ENCODE measurements at regions not wholly inside any gene's neighbourhood (a gene's known extent, or its start where the extent isn't known, plus 50 kb on each side); places are given as distances from the start of the nearest gene placed in this dataset.

DNA sequence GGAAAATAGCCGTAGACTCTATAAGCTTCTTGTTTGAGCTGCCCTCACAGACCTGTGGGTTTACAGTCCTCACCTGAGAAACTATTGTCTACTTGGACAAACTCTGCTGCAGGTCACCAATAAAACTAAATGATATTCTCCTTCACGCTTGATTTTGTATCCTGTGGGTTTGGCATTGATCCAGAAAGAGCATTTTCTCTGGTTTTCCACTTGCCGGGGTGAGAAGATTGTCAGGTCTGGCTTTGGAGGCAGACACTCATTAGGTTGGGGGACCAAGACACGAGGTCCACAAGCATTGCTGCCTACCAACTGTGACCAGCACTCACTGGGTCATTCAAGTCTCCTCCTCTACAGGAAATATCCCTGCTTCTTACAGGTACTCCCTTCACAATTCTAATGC, 68.5 kb downstream of the CDC14C start:
- no peak overlapping the region for H3K27ac ChIP-seq
- TF ChIP-seq, protein P1, sequence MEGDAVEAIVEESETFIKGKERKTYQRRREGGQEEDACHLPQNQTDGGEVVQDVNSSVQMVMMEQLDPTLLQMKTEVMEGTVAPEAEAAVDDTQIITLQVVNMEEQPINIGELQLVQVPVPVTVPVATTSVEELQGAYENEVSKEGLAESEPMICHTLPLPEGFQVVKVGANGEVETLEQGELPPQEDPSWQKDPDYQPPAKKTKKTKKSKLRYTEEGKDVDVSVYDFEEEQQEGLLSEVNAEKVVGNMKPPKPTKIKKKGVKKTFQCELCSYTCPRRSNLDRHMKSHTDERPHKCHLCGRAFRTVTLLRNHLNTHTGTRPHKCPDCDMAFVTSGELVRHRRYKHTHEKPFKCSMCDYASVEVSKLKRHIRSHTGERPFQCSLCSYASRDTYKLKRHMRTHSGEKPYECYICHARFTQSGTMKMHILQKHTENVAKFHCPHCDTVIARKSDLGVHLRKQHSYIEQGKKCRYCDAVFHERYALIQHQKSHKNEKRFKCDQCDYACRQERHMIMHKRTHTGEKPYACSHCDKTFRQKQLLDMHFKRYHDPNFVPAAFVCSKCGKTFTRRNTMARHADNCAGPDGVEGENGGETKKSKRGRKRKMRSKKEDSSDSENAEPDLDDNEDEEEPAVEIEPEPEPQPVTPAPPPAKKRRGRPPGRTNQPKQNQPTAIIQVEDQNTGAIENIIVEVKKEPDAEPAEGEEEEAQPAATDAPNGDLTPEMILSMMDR (conservative IDR thresholded peaks at IDR 0.05), result no peak

DNA sequence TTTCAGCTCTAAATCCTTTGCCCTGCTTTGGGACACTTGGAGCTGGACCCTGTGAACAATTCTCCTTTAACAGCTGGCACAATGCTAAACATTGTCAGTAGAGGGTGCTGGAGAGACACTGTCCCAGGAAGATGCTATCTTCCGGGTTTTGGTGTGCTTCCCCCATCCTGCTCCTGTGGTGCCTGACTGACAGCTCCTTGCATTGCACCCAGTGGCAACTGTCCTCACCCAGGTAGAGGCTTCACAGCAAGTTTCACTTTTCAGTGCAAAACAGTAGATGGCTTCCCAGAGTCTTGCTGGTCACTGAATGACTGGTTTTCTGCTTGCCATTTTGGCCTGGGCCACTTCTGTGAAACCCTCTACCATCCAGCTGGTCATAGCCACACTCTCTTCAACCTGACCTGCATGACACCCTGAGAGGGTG, 77.3 kb downstream of the CDC14C start:
- TF ChIP-seq, protein P1 (conservative IDR thresholded peaks at IDR 0.05), result peak; percentile 94
- no peak overlapping the region for H3K27ac ChIP-seq

DNA sequence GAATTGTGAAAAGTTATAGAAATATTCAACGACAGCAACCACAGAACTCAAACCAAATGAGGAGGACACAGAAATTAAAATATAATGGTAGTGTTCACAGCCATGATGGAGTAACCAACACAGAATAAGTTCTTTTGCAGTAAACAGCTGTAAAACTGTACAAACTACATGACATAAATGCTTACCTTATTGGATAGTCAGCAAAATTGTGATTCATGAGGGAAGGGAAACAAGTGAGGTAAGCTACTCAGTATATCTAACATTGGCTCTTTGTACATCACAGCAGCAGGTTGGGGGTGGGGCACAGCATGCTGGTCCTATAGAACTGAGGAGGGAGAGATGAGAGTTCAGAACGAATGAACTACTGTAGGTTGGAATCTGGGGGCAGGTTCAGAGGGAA, 86.4 kb downstream of the CDC14C start:
- no peak overlapping the region for H3K27ac ChIP-seq

DNA sequence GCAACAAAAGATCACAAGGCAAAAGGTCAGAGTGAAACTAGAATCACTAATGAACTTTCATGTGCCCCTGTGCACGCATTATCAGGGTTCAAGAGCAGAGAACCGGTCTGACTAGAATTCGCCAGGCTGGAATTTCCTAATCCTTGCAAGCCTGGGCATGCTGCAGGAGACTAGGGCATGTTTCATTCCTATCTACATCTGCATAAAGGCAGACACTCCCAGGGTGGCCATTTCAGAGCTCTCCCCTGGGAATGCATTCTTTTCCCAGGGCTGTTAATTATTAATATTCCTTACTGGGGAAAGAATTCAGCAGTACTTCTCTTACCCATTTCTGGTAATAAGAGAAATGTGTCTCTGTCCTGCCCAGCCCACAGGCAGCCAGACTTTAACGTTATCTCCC, 90.5 kb downstream of the CDC14C start:
- TF ChIP-seq, protein P1 (conservative IDR thresholded peaks at IDR 0.05), result no peak

More for the DNA sequence above, 86.4 kb downstream of the CDC14C start:
- TF ChIP-seq, protein P1 (conservative IDR thresholded peaks at IDR 0.05), result no peak

DNA sequence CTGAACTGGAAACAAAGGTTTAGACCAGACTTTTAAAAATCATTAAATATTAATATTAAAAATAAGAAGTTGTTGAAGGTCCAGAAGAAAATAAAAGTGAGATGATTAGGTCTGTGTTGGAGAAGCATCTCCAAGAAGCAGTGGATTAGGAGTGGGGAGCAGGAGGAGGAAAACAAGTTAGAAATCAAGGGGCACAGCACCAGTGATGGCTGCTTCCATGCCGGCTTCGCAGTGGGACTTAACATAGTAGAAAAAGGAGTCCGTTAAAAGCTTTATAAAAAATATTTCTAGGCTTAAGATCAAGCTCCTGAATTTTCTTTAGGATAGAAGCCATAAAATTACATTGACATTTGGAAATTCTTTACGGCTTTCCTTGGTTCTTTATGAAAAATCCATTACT, 95.8 kb downstream of the CDC14C start:
- no peak overlapping the region for H3K27ac ChIP-seq
- TF ChIP-seq, protein P1 (conservative IDR thresholded peaks at IDR 0.05), result no peak

More for the DNA sequence above, 90.5 kb downstream of the CDC14C start:
- no peak overlapping the region for H3K27ac ChIP-seq

DNA sequence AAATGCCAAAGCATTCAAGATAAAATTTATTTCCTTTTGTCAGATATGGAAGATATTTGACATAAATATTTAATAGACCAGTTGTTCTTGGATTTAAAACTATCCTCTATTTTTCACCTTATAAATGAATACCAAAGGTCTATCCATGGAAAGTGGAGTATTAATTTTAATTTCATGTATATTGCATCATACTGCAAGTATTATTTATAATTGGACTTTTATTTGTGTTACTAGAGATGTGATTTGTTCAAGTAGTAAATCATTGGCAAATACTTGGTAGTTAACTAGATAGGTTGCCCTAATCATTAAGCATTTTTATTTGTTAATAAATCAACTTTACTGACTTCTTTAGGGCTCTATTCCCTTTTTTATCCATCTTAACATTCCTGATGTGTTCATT, 98.1 kb downstream of the CDC14C start:
- TF ChIP-seq, protein P1 (conservative IDR thresholded peaks at IDR 0.05), result no peak
- no peak overlapping the region for H3K27ac ChIP-seq

DNA sequence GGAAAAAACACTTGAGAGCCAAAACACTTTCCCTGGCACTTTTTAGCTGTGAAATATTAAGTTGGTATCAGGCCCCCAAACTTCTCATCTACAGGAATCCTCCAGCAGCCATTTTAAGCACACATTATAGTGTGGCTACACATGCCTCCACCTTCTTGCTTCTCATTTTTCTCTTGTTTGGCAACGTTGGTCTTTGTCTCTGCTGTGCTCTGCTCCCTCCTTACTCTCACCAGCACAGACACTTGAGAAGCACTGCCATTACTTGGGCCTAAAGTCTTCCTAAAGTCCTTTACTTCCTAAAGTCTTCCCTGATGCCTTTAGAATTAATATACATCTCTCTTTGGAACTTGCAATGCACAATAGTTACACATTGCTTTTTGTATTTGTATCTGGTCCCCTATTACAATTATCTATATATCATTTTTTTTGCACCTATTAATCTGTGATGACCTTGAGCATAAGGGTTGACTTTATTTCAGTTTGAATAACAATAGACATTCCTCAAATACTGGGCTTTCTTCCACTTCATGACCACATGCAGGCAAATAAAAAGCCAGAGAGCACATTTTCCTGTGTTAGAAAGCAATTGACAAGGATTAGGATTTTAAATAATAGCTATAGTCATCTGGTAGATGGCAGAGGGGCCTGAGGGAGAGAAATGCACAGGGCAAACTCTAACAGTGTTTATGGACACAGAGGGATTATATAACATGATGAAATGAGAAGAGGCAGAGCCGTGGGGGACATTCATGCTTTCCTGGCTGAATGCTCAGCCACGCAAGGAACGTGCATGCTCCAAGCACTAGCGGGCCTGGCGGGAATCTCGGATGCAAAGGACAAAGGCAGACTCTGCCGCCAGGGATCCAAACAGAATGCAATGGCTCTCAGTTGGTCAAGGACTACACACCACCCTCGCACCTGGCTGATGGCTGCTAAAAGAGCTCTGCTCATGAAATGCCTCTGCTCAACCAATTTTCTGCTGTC, 99.3 kb downstream of the CDC14C start:
- TF ChIP-seq, protein P1 (conservative IDR thresholded peaks at IDR 0.05), result no peak
- H3K27ac ChIP-seq, result no peak overlapping the region

Measured in VCaP (cell line).